HG03135 (cell line): ENCODE measurements at regions not wholly inside any gene's neighbourhood (a gene's known extent, or its start where the extent isn't known, plus 50 kb on each side); places are given as distances from the start of the nearest gene placed in this dataset.
"Not testable (repeated sequence)": the region's sequence is repeated elsewhere in the genome, so short reads cannot be mapped to it uniquely, and the experiment has no call there.

Source experiments
- ATAC-seq: cut with Tn5 transposase; IDR thresholded peaks from one replicate; pipeline ENCODE4 v1.9.1; 2021; ENCODE audit warnings: mild to moderate bottlenecking, moderate library complexity; ENCODE audit not compliant: unreplicated experiment

DNA sequence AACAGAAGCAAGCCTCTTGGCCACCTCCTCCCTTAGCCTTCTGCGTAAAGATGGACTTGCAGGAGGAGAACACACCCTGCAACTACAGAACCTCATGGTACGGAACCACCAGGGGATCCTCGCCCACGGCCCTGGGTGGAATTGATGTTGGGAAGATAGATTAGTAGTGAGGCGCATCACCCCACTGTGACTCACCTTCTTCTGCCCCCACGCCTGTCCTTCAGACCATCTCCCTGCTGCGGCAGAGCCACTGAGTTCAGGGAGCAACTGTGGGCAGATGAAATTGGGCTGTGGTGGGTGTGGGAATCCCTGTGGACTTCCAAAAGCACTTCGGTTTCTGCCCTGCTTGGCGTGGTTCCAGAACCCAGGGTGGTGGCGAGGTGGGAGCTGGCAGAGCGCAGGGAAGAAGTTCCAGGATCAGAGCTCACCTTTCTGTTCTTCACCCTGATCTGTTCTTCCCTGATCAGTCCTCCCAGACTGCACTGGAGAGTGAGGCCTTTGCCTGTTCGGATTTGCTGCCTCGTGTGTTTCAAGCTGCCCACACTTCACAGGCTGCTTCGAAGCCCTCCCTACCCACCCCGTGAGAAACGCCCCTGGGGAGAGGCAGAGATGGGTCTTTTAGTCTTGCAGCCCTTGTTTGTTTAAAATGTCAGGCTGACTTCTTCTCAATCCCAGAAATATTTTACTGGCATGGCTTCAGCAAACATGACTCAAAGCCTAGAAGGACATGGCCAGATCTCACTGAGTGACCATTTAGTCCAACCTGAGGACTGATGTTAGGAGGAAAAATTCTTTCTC is 92.8 kb upstream of the MLN start:
- no peak for ATAC-seq

DNA sequence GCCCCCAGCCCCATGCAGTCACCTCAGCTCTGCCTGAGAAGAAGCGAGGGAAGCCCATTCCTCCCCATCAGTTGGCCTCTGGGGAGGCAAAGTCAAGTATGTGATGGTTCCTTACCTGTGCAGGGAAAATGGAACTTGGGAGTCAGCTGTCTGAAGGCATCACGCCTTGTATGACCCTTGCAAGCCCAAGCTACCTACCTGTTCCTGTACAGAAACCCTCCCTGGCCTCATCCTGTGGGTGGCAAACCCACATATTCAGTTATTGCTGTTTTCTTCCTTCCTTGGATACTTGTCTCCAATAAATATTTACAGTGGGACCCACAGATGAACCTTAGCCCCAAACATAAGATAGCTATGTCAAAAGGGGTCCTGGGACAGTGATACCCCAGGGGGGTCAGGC is 92.2 kb upstream of the MLN start:
- ATAC-seq, result no peak

DNA sequence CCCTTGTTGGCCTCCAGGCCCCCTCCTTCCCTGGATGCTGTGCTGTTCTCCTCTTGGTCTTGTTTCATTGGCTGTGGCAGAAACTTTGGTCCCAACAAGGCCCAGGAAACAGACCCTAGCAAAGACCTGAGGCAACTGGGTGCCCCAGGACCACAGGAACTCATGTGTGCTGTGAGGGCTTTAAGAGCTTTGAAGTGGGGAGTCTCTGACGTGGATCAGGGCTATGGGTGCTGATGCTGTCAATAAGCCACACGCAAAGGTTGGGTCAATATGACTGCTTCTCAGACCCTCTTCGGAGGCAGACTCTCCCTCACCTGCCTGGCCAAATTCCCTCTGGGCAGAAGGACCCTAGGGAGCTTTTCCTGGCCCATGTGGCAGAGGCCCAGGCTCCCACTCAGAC is 91.5 kb upstream of the MLN start:
- ATAC-seq, result no peak

DNA sequence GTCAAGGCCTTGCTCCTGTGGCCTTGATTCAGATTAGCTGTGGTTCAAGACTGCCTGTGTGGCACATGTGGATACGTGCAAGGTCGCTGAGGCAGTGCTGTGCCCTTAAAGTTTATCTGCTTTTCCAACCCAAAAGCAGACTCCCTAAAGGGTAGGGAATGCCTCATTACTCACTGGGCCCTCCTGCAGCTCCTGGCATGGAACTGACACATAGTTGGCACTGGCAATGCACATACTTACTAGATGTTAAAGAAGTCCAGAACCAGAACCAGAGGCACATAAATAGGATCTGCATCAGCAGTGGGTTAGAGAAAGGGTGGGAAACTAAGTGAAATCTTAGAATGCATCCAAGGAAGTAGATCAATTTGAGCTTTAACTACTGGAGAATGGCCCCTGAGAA is 90.6 kb upstream of the MLN start:
- ATAC-seq, result no peak

DNA sequence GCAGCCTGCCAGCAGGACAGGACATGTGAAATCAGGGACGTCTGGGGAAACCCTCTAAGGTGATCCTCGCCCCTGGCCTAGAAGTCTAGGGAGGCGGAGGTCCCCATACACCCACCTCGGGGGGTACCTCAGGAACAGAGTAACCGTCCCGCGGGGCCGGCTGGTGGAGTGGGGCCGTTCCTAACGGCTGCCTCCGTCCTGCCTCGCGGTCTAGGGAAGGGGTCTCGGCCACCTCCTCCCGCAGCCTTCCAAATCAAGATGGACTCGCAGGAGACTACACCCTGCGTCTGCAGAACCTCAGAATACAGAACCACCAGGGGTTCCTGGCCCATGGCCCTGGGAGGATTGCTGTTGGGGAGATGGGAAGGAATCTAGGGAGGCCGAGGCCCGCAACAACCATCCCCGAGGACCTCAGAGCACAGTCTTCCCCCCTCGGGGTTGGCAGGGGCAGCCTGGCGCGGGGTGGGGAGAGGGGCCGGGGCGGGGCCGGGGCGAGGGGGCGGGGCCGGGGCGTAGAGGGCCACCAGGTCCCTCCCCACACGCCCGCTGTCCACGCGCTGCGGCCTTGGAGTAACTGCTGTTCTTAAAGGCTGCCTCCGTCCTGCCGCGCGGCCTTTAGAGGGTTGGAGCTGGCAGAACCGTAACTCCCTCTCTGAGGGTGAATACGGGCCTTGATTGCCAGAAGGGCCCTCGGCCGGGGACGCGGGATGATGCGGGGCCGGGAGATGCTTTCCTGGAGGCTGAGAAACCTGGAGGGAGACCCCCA is 89.0 kb upstream of the MLN start:
- no peak for ATAC-seq

DNA sequence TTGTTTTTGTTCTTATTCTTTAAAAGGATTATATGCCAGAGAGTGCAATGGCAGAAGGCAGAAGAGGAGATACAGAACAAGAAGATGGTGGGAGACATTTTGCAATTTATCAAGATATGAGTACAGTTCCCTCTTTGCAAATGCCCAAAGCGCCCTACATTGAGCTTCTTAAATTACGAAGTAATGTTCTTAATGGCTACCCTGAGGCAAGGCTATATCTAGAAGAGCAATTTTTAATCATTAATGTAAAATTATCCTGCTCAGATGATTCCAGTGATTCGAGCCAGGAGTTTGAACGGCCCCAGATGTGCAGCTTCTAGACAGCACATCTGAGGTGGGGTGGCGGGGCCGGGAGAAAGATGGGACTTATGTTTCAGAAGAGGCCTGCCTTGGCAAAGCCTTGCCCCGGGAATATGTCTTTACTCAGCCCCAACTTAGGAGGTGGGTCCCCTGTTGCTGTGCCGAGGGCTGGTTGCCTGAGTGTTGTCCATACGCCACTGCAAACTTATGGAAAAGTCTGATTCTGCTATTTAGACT is 84.9 kb upstream of the MLN start:
- no peak for ATAC-seq

DNA sequence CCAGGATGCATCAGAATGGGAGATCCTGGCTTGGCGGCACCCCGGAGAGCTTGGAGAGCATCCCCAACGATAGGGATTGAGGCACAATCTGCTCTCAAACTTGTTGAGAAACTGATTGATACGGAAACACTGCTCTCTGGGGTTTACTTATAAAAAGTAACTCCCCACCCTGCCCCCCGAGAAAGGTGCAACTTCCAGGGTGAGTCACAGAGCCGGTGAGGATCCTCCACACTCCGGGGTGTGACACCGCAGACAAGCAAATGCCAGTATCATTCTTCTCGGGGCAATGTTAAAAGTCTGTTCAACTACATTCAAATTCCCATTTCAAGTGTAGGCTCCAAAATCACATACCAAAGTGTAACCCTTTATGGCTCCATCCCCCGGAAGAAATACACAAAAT is 84.4 kb upstream of the MLN start:
- ATAC-seq, result no peak

DNA sequence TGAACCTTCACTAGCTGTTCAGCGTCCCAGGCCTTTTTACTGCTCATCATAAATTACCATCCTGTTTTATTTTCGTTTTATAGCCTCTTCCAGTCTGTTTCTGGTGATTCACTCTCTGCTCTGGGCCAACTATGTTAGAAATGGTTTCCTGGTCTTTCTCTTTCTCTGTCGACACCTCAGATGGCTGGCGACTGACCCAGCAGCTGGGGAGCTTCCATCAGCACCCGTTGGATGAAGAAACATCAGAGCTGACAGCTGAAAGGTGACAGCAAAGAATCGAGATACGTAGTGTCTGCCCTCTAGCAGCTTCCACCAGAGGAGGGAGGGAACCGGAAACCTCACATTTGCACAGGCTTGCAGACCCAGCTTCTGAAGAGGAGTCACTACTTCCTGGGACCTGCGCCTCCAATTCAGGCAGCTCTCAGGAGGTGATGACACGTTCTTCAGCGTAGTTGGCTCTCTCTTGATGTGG is 82.9 kb upstream of the MLN start:
- no peak for ATAC-seq

DNA sequence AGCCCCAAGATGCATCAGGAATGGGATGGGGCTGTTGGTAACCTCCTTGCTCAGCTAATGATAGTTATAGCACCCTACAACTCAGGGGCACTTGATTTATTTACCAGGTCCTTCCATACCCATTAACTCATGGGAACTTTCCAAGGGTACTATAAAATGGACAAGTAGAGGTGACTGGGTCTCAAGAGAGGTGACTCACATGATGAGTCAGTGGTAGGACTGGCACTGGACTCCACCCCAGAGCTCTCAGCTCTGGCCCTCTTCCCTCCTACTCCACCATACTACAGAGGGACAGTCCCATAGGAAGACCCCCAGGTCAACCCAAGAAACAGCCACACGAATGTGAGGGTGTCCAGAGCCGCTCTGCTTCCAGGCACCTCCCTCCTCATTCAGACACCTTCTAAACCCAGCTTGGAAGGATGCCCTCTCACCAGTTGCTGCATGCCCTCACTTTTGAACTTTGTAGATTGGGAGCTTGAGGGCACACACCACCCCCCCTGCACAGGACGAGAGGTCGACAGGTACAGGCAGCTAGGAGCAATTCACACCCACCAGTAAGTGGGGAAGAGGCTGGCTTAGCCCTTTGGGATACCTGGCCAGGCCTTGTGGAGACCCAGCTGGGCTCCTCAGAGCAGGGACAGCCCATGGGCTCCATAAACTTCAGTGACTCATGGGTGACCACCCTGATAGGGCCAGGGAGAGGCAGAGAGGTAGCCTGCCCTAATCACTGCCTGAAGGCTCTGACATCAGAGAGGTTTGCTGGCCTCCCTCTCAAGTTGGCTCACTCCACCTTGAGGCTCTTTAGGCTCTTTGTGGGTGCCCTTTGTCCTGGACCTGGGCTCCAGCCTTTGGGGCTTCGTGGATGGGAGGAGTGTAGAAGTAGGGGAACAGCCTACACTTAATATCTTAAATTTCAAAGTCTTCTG is 81.6 kb upstream of the MLN start:
- no peak for ATAC-seq

DNA sequence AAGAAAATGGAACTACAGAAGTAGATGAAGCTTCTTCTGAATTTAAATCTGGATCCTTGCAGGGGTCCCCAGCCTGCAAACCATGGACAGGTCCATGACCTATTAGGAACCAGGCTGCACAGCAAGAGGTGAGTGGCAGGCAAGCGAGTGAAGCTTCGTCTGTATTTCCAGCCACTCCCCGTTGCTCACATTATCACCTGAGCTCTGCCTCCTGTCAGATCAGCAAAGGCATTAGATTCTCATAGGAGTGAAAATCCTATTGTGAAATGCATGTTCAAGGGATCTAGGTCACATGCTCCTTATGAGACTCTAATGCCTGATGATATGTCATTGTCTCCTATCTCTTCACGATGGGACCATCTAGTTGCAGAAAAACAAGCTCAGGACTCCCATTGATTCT is 79.8 kb upstream of the MLN start:
- not testable (repeated sequence) for ATAC-seq

DNA sequence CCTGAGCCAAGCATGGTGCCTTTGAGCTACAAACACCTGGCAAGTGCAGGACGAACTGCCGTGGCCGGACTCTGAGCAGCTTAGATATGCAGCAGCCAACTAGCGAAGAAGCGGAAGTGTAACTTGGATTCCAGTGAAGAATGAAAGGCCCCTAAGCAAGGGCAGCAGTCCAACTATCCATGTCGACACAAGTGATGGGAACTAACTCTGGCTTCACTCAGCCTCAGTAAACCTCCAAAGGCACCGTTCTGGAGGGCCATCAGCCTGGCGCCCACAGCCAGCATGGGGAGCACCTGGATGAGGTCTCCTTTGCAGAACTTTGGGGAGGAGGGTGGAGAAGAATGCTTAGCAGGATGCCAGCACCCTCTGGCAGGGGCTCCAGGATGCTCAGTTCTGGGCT is 78.4 kb upstream of the MLN start:
- no peak for ATAC-seq

DNA sequence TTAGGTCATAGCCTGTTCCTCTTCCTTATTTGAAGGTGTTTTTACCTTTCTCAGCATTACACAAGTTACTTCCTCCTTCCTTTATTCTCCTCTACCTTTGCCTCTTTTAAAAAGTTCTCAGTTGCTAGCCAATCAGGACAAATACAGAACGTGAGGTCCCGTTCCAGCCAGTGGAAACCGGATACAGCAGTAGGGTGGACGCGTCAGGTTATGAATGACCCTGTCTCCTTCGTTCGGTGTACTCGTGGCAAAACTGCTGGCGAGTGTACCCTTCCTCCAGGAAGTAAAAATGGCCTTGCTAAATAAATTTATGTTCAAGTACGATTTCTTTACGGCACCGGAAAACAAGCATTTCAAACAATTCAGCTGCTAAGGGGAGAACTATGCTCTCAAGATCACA is 77.0 kb upstream of the MLN start:
- no peak for ATAC-seq

DNA sequence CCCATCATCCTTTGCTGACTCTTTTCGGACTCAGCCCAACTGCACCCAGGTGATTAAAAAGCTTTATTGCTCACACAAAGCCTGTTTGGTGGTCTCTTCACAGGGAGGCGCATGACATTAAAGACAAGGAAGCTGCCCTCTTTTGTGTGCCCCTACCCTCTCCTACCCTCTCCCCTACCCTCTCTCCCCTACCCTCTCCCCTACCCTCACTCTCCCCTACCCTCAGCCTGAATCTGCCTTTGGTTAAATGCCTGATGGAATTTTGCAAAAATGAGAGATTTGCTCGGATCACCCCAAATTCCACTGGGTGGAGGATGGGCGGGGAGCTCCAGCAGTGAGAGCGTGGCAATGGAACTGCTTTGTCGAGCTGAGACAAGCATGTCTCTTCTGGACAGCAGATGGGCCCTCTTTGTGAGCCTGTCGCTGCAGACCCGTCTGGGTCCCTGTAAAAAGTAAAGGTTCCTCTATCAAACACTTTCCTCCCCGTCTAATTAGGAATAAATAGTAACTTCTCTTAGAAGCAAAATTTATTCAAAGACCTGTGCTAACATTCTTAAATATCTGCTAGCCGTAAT is 76.4 kb upstream of the MLN start:
- no peak for ATAC-seq

DNA sequence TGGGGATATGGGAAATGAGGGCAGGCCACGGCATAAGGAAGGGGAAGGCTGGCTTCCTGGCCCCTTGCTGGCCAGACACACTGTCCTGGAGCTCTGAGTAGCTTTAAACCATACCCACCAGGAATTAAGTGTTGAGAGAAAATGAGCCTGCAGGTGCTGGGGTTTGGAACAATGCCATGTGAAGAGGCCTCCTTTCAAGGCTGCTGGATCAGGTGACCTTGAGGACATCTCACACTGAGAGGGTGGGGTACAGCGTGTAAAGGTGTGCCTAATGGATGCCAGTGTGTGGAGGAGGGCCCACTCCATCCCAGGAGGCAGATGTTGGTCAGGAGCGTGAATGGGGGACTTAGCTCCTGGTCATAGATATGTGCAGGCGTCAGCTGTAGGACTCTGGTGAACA is 74.8 kb upstream of the MLN start:
- ATAC-seq, result no peak

DNA sequence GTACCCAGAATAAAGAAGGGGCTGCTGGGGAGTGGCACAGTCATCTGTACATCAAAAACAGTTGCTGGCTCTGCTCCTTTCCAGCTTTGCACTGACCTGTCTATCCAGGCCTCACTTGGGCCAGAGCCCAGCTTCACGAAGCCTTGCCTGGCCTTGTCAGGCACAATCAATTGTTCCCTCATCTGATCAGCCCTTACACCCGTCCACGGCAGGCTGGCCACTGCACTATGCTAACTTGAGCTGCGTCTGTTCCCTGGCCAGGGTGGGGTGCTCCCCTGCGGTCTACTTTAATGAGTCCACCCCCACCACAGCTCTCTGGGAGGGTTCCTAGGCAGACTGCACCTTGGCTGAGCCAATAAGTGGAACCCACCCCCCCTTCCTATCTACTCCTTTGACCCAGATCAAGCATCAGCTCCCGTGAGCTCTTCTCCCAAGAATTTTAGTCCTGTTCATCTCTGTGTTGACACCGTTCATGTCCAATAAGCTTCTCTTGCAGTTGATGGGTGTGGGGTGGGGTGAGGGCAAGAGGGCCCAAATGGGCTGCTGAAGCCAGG is 74.3 kb upstream of the MLN start:
- ATAC-seq, result no peak

DNA sequence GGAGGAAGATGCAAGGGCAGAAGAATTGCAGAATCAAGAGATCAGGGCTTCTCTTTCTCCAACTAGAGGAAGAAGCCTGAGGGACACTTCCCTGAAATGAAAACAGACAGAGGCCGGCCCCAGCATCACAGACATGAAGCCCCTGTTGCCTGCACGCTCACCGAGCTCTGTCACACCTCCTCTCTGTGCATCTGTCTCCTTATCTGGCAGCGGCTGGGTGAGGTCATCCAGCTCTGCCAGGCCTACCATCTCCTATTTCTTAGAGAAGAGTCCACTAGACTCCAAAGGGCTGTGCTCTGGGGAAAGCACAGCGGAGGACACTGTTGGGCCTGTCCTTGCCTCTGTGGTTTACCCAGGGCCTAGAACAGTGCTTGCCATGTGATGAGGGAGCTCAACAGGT is 71.9 kb upstream of the MLN start:
- ATAC-seq, result no peak

DNA sequence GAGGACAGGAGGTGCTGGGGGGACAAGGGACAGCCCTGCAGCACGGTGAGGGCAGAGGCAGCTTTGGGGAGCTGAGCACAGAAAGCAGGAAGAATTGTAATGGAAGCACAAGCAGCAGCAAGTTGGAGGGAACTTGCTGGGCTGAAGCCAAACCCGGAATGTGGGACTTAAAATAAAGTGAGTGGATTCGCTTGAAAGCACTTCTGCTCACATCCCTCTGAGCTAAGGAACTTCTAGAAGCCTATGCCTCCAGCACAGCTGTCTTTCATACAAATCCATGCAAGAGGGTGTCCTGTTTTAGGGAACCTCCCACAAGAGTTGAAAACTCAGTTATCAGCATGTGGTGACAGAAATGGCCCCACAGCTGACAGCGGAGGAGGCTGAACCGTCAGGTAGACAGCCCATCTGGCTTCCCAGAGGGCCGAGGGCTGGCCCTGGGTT is 71.4 kb upstream of the MLN start:
- ATAC-seq, result no peak

DNA sequence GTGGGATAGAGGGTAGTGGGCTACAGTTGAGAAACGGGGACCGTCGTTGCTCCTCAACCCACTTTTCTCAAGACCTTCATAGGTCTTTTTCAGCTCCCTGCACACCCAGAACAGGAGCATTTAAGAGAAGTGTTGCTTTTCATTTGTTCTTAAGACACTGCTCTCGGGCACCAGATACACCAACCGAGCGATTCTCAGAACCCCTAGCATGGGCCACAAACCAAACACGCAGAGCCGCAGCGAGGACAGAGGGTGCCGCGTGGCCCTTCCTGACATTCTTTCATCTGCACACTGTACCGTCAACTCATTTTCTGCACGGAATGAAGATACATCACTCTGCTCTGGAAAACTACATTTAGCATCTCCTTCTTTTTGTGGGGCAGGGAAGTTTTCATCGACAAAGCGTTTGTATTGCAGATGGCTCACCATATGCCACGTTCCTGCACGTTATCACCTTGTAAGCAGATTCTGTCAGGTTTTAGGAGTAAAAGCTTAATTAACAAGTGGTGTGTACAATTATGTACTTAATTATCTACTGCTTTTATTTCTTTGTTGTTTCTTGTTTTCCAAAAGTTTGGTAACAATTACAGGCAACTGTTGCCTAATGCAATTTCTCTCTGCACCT is 70.4 kb upstream of the MLN start:
- ATAC-seq, result no peak

DNA sequence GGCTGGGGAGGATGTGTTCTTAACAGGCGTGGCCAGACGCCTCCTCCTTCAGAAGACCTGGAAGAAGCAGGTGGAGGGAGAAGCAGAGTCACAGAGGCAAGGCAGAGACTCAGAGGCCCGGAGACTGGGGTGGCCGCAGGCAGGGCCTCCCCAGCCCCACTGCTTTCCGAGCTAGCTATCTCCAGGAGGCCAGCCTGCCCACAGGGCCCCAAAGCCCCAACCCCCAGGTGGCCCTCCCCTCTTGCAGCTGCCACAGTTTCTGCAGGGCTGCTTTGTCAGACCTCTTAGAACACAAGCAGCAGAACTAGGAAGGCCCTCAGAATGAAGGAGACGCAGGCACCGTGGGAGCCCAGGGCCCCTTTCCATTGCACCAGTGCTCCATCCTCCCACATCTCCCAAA is 69.0 kb upstream of the MLN start:
- no peak for ATAC-seq
